ENCODE measurements at regions not wholly inside any gene's neighbourhood (a gene's known extent, or its start where the extent isn't known, plus 50 kb on each side); places are given as distances from the start of the nearest gene placed in this dataset.
"Not testable (repeated sequence)": the region's sequence is repeated elsewhere in the genome, so short reads cannot be mapped to it uniquely, and the experiment has no call there.

GRCh38 chr15:20207607-20208006 lies 334.0 kb downstream of the GOLGA6L6 start:
- H3K9me3 Mint-ChIP-seq; H3K4me1 Mint-ChIP-seq (ENCODE audit: unreplicated experiment); H3K27ac Mint-ChIP-seq; H3K4me3 Mint-ChIP-seq; DNase-seq (ENCODE audit: extremely low spot score, unreplicated experiment); H3K27me3 Mint-ChIP-seq; H3K36me3 Mint-ChIP-seq: not testable (repeated sequence)

DNA sequence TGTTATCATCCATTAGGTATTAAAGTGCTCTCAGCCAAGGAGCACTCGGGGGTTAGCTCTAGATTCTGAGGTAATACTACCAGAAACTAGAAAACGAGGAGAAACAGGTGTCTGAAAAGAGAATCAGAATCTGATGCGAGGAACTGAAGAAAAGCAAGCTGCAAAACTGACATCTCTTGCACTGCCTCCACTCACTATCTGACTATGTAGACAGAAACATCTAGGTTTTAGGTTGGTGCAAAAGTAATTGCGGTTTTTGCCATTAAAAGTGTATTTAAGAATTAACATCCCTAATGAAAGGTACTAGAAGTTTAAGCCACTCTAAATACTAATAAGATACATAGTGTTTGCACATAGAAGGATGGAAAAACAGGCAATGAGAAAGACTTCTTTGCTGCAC lies 334.4 kb downstream of the GOLGA6L6 start:
- H3K4me3 Mint-ChIP-seq; H3K4me1 Mint-ChIP-seq (ENCODE audit: unreplicated experiment); DNase-seq (ENCODE audit: extremely low spot score, unreplicated experiment); H3K9me3 Mint-ChIP-seq; H3K27ac Mint-ChIP-seq; H3K27me3 Mint-ChIP-seq; H3K36me3 Mint-ChIP-seq: not testable (repeated sequence)

GRCh38 chr15:20204177-20204866 lies 337.3 kb downstream of the GOLGA6L6 start:
- H3K9me3 Mint-ChIP-seq; DNase-seq (ENCODE audit: extremely low spot score, unreplicated experiment); H3K4me3 Mint-ChIP-seq; H3K4me1 Mint-ChIP-seq (ENCODE audit: unreplicated experiment); H3K36me3 Mint-ChIP-seq; H3K27ac Mint-ChIP-seq; H3K27me3 Mint-ChIP-seq: not testable (repeated sequence)

DNA sequence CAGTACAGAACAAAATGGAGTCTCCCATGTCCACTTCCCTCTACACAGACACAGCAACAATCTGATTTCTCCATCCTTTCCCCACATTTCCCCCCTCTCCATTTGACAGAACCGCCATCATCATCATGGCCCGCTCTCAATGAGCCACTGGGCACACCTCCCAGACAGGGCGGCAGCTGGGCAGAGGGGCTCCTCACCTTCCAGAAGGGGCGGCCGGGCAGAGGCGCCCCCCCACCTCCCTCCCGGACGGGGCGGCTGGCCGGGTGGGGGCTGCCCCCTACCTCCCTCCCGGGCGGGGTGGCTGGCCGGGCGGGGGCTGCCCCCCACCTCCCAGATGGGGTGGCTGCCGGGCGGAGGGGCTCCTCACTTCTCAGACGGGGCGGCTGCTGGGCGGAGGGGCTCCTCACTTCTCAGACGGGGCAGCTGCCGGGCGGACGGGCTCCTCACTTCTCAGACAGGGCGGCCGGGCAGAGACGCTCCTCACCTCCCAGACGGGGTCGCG lies 337.9 kb downstream of the GOLGA6L6 start:
- not testable (repeated sequence) for H3K27ac Mint-ChIP-seq; H3K27me3 Mint-ChIP-seq; DNase-seq (ENCODE audit: extremely low spot score, unreplicated experiment); H3K36me3 Mint-ChIP-seq; H3K9me3 Mint-ChIP-seq; H3K4me3 Mint-ChIP-seq; H3K4me1 Mint-ChIP-seq (ENCODE audit: unreplicated experiment)

DNA sequence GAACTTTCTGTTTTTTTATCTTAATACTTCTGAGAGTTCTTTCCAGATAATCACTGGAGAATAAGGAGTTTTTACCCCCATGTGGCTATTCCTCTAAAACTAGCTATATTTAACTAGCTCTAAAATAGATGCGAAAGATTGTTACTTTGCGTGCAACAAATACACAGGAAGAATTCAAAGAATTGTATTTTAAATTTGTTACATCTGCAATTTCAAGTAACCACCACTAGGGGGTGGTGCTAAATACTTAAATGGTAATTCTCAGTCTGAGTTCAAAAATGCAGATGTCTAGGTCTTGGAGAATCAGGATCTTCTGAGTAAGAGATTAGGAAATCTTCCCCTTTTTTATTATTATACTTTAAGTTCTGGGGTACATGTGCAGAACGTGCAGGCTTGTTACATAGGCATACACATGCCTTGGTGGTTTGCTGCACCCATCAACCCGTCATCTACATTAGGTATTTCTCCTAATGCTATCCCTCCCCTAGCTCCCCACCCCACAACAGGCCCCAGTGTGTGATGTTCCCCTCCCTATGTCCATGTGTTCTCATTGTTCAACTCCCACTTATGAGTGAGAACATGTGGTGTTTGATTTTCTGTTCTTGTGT lies 346.9 kb downstream of the GOLGA6L6 start:
- not testable (repeated sequence) for H3K4me3 Mint-ChIP-seq; H3K27me3 Mint-ChIP-seq; H3K9me3 Mint-ChIP-seq; DNase-seq (ENCODE audit: extremely low spot score, unreplicated experiment); H3K27ac Mint-ChIP-seq; H3K4me1 Mint-ChIP-seq (ENCODE audit: unreplicated experiment); H3K36me3 Mint-ChIP-seq
- TF ChIP-seq, protein P1, sequence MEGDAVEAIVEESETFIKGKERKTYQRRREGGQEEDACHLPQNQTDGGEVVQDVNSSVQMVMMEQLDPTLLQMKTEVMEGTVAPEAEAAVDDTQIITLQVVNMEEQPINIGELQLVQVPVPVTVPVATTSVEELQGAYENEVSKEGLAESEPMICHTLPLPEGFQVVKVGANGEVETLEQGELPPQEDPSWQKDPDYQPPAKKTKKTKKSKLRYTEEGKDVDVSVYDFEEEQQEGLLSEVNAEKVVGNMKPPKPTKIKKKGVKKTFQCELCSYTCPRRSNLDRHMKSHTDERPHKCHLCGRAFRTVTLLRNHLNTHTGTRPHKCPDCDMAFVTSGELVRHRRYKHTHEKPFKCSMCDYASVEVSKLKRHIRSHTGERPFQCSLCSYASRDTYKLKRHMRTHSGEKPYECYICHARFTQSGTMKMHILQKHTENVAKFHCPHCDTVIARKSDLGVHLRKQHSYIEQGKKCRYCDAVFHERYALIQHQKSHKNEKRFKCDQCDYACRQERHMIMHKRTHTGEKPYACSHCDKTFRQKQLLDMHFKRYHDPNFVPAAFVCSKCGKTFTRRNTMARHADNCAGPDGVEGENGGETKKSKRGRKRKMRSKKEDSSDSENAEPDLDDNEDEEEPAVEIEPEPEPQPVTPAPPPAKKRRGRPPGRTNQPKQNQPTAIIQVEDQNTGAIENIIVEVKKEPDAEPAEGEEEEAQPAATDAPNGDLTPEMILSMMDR (conservative IDR thresholded peaks at IDR 0.05): peak; percentile 72

- H3K9me3 Mint-ChIP-seq; H3K27me3 Mint-ChIP-seq; H3K4me3 Mint-ChIP-seq; H3K27ac Mint-ChIP-seq; DNase-seq (ENCODE audit: extremely low spot score, unreplicated experiment); H3K36me3 Mint-ChIP-seq; H3K4me1 Mint-ChIP-seq (ENCODE audit: unreplicated experiment): not testable (repeated sequence)
- TF ChIP-seq, protein P1 (conservative IDR thresholded peaks at IDR 0.05): peak; percentile 48
Measured at GRCh38 chr15:20192982-20193929, 348.3 kb downstream of the GOLGA6L6 start.

GRCh38 chr15:20191508-20192125 lies 350.0 kb downstream of the GOLGA6L6 start:
- not testable (repeated sequence) for H3K27me3 Mint-ChIP-seq; H3K27ac Mint-ChIP-seq; H3K4me1 Mint-ChIP-seq (ENCODE audit: unreplicated experiment); H3K36me3 Mint-ChIP-seq; H3K9me3 Mint-ChIP-seq; DNase-seq (ENCODE audit: extremely low spot score, unreplicated experiment); H3K4me3 Mint-ChIP-seq

DNA sequence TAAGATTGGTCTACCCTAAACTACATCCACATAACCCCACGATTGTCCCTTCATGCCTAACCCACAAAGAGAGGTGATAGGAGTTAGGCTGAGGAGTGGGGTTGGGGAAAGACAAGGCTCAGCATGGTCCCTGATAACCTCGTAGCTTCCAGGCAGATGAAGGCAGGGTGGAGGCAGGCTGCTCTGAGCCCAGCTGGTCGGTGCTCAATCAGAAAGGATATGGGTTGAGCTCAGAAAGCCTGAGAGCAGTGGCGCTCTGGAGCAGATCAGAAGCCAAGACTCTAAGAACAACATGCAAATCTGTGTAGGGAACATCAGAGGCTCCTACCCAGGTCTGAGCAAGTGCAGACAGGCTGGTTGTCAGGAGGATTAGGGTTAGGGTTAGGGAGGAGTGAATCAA lies 353.0 kb downstream of the GOLGA6L6 start:
- not testable (repeated sequence) for H3K9me3 Mint-ChIP-seq; H3K4me3 Mint-ChIP-seq; H3K27ac Mint-ChIP-seq; H3K27me3 Mint-ChIP-seq; DNase-seq (ENCODE audit: extremely low spot score, unreplicated experiment); H3K36me3 Mint-ChIP-seq; H3K4me1 Mint-ChIP-seq (ENCODE audit: unreplicated experiment)

- not testable (repeated sequence) for H3K27me3 Mint-ChIP-seq; H3K4me3 Mint-ChIP-seq; H3K36me3 Mint-ChIP-seq; DNase-seq (ENCODE audit: extremely low spot score, unreplicated experiment); H3K4me1 Mint-ChIP-seq (ENCODE audit: unreplicated experiment); H3K27ac Mint-ChIP-seq; H3K9me3 Mint-ChIP-seq
Measured at GRCh38 chr15:20187370-20188355, 353.9 kb downstream of the GOLGA6L6 start.

GRCh38 chr15:20184879-20185278 lies 356.7 kb downstream of the GOLGA6L6 start:
- H3K27me3 Mint-ChIP-seq; DNase-seq (ENCODE audit: extremely low spot score, unreplicated experiment); H3K27ac Mint-ChIP-seq; H3K4me1 Mint-ChIP-seq (ENCODE audit: unreplicated experiment); H3K36me3 Mint-ChIP-seq; H3K4me3 Mint-ChIP-seq; H3K9me3 Mint-ChIP-seq: not testable (repeated sequence)
